T-helper 1 cell (primary cell): ENCODE measurements at regions not wholly inside any gene's neighbourhood (a gene's known extent, or its start where the extent isn't known, plus 50 kb on each side); places are given as distances from the start of the nearest gene placed in this dataset.
"Not testable (repeated sequence)": the region's sequence is repeated elsewhere in the genome, so short reads cannot be mapped to it uniquely, and the experiment has no call there.

Experiments used
- DNase-seq, 5 donors: peaks; one replicate each; pipeline ENCODE4 v3.0.0-alpha.2; 2012 to 2020

DNA sequence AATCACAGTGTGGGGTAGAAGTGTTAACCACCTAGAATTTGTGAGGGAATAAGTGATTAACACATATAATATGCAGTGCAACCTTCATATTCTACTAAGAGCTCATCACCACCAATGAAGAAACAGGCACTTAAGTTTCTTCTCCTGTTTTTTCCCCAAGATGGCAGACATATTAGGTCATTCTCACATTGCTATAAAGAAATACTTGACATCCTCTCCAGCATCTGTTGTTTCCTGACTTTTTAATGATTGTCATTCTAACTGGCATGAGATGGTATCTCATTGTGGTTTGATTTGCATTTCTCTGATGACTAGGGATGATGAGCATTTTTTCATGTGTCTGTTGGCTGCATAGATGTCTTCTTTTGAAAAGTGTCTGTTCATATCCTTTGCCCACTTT, 301.5 kb upstream of the CLEC14A start:
- DNase-seq, result not testable (repeated sequence)

DNA sequence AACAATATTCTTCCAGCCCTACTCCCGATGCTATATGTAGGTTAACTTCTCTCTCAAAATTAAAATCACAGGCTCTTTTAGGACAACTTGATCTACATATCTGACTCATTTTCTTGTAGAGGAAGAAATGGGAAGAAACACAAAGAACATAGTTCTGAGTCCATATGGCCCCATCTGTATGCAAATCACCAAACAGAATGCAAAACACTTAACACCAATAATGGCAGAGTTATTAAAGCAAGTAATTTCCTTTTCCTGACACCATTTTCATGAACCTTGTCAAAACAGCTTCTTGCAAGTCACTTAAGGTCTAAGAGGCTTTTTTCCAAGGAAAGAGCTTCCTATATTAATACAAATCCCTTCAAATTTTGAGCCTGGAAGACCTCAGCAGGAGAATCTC, 300.4 kb upstream of the CLEC14A start:
- DNase-seq, result no peak

DNA sequence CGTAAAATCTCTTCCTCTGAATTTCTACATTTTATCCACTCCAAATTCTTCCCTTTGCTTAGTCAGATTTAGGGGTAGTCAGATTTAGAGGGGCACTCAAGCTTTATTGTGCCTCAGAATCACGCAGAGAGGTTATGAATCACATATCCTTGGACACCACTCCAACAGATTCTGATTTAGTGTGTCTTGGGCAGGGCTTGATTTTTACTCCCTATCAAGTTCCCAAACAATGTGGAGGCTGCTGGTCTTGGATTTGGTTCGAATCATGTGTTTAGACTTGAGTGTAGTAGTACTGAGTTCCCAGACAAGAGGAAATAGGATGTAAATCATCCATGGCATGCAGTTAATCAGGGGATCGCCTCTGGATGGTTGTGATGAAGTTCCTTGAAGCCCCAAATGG, 298.1 kb upstream of the CLEC14A start:
- DNase-seq, result no peak

DNA sequence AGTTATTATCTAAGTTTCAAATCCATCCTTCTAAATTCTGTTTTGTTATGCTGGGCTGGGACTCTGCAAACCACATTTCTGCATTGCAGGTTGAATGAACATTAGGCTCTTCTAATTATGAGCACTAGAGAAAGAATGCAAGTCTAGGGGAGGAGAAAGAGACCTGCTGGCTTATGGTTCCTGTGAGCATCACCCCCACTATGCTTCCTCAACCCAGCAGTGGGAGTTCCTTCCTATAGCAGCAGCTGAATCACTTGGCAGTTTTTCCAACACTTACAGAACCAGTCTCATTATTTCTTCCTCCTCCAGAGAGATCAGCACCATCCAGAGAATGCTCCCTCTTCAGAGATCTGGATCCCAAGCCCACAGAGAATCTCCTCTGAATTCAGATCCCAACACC, 297.7 kb upstream of the CLEC14A start:
- no peak for DNase-seq

DNA sequence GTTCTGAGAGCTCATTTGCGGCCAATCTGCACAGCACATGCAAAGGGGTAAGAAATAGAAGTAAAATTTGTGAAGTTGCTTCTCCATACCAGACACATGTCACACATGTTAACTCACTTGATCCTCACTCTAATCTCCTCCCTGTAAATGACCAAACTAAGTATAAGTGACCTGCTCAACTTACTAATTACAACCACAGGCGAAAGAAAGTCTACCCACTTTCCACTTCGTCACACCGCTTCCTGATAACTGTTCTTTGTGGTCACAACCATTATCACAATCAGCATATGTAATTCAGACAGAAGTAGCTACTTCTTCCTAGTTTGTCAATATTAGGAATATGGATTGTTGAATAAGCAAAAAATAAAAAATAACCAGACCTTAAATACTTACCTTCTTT, 293.7 kb upstream of the CLEC14A start:
- DNase-seq, result no peak

DNA sequence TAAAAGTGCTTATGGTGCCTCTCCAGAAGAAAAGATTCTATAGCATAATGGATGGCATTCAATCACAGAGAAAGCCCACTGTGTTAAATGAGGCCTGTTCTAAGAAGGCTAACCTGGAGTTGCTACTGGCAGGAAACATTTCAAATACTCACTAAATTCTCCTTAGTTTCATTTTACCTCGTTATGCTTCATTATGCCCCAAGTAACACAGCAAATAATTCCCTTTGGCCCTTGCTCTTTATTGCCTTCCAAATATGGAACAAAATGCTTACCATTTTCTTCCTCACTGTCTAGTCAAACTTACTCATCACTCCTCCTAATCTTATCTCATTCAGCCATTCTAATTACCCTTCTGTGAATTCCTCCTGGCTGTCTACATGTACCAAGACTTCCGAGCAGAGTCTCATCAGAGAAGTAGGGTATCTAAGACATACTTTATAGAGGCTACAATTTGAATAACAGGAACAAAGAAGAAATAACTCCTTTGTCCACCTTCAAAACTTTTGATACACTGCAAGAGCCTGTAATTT, 292.1 kb upstream of the CLEC14A start:
- DNase-seq, result no peak

DNA sequence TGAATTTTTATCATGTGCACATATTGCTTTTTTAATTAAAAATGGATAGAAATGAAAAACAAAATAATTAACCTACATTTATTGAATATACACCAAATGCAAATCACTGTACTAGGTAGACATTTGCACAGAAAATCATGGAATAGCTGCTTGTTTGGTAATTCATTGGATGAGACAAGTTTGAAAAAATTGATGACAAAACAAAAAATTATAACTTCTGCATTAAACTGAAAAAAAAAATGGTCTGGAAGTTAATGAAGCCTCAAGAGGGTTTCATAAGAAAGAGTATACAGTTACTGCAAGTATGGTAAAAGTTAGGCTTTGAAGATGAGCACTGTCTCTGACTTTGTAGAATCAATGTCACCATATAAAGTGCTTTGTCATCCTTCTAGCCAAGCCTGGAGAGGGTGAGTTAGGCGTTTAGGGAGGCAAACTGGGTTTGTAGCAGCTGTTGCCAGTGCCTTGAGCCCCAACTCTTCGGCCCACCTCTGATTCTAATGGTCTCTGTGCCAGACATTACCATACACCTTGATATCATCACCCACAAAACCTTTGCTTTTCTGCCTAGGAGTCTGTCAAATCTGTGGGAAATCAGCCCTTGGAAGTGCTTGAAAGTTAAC, 291.1 kb upstream of the CLEC14A start:
- DNase-seq, result no peak

DNA sequence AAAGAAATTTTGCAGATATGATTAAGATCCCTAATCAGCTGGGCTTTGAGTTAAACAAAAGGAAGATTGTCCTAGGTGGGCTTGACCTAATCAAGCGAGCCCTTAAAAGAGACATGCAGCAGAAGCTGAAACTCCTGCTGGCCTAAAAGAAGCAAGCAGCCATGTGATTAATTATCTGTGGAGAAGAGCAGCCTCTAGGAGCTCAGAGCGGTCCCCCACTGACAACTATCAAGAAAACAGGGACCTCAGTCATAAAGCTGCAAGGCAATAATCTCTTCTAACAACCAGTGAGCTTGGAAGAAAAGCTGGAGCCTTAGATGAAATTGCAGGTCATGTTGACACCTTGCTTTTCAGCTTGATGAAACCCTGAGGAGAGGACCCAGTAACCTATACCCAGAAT, 288.9 kb upstream of the CLEC14A start:
- no peak for DNase-seq

DNA sequence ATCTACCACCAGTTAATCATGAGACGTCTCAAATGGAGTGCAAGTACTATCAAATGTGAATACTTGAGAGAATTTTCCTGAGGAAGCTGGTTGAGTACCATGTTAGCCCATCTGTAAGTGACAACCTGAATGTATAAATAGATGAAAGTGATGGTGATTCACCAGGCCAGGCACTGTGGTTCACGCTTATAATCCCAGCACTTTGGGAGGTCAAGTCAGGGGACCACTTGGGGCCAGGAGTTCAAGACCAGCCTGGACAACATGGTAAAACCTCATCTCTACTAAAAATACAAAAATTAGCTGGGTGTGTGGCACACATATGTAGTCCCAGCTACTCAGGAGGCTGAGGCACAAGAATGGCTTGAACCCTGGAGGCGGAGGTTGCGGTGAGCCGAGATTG, 288.0 kb upstream of the CLEC14A start:
- not testable (repeated sequence) for DNase-seq

DNA sequence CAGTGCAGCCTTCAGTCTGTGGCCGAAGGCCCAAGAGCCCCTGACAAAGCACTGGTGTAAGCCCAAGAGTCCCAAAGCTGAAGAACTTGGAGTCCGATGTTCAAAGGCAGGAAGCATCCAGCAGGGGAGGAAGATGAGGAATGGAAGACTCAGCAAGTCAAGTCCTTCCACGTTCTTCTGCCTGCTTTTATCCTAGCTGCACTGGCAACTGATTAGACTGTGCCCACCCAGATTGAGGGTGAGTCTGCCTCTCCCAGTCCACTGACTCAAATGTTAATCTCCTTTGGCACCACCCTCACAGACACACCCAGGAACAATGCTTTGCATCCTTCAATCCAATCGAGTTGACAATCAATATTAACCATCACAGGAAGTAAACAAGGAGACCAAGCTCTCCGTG, 282.2 kb upstream of the CLEC14A start:
- DNase-seq, result not testable (repeated sequence)

DNA sequence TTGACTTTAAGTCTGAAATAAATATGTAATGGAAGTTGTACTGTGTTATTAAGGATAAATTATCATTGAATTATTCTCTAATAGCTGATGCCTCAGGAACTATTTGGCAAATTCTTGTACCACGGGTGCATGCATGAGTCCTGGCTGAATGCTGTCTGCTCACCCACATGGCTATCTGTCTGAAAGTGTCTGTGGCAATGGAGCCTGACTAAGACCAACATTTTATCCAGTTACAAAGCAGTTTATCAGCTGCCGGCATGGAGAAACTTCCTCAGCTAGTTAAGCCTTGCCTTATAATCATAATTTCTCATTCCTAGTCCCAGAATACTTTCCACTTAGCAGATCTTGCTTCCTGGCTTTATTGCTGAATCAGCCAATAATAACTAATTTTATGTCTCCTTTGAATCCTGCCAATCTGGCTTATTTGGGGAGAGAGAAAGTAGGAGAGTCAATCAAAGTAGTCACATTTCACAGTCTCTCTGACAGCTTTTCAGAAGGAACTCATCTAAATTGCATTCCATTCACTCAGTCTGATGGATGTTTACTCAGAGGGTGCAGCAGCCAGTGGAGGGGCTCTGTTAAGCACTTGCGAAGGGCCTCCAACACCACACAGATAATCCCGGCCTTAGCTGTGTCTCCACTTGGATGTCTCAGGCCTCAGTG, 280.6 kb upstream of the CLEC14A start:
- no peak for DNase-seq

DNA sequence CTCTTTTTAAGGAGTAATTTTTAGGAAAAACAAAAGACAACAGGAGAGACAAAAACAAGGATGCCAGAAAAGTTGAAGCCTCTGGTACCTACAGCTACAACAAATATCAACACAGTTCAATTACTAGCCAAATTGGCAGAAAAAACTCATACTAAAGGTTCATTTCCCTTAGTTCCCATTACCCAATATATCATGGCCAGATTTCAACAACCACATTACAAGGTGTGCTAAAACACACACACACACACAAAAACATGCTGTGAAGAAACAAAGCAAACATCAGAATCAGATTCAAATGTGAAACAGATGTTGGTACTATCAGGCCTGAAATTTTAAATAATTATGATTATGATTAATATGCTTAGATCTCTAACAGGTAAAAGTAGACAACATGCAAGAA, 272.7 kb upstream of the CLEC14A start:
- no peak for DNase-seq

DNA sequence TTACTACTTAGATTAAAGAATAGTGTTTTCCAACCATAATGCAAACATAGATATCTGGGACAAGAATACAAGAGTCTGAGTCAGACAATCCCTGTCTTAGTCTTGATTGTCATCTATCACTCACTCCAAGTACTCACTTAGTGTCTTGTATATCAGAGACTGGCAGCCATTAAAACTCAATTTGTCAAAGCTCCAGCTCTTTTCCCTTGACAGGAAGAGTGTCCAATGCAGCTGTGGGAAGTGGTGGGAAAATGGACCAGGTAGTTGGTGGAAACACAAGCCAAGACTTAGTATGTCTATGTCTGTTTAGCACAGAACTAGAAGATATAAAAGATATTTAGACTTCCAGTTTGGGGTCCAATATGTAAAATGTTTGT, 271.6 kb upstream of the CLEC14A start:
- no peak for DNase-seq

DNA sequence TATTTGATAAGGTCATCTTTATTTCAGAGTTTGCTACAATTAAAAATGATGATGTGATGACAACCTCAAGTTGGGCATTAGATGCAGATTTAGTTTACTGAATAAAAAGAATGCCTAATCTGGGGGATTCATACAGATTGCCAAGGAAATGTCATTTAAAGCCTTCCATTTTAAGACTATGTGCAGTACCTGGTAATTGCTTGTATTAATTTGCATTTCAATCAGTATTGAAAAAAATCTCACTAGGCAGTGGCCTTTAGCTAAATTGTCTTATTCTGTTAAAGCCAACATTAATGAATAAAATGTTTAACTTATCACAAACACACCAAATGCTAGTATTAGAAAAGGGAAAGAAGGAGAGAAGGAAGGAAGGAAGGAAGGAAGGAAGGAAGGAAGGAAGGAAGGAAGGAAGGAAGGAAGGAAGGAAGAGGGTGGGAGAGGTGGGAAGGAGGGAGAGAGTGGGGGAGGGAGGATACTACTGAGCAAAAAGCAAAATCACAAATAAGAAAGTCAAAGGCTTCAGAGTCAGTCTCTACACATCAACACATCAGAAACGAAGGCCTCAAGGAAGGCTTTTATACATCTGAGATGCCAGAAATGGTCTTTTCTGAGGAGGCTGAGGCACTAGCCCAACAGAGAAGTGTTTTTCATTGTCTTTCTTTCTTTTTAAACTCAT, 271.1 kb upstream of the CLEC14A start:
- DNase-seq, result no peak

DNA sequence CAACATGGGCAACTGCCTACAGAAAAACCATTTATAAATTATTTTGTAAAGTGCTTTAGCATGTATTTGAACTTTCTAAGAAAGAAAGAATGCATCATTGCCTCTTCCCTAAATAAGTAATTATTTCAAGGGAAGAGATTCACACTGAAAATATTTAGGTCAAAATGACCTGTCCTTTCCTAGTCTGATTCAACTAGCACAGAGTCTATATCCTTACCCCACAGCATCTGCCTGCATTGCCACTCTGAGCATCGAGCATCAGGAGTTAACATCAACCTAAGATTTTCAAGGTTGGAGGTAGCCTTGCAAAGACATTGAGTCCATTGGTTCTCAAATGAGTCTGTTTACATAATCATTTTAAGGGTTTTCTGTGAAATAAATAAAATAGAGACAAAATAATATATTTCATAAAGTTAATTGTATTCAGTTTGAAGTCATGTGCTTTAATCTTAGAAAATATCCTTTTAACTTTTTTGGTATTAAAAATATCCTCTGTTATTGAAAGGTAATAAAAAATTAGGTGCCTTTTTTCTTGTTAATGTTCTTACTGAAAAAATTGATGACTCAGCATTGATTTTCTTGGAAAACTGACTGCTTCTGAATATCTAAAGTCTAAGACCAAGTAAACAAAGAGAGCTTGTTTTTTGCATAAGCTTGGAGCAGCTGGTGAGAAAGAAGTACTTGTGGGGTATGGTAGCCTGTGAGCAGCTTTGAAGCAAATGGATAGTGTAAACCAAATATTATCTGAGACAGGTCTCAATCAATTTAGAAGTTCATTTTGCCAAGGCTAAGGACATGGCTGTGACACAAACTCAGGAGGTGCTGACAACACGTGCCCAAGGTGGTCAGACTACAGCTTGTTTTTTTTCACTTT, 269.0 kb upstream of the CLEC14A start:
- no peak for DNase-seq

DNA sequence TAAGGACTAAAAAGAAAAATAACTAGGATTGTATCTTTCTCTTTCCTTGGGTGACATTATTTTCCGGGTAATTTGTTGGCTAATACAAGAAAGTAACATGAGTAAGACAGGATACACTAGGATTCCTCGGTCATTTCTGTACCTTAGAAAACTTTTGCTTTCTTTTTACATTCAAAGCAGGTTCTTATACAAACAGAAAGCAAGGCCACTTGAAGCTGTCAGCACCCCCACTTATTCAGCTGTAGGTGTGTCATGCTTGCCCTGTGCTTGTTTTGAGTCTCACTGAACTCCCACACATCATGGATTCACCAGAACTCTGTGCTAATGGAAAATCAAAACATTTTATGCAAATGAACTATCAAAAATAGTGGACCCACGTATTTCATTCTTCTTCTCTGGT, 266.8 kb upstream of the CLEC14A start:
- DNase-seq, result no peak

DNA sequence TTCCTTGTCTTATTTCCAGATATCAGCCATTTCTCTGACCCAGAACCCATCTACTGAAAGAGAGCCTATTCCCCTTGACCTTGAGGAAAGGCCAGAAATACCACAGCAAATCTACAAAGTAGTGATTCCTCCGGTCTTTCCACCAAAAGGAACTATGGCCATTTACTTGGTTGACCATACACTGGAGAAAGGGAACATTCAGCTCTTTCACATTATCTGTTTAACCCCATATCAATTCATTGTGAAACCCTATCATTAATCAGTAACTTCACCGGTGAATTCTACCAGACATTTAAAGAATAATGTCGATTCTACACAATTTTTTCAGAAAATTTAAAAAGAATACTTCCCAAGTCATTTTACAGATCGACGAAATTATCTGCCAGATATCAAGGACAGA, 265.7 kb upstream of the CLEC14A start:
- no peak for DNase-seq

DNA sequence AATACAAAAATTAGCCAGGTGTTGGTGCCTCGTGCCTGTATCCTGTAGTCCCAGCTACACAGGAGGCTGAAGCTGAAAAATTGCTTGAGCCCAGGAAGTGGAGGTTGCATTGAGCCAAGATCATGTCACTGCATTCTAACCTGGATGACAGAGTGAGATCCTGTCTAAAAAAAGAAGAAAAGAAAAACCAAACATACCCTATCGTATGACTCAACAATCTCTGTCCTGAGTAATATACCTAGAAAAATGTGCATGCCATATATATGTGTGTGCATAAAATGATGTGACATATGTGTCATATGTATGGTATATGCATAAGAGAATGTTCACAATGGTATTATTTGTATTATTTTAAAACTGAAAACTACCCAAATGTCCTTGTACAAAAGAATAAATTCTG, 261.5 kb upstream of the CLEC14A start:
- no peak for DNase-seq

DNA sequence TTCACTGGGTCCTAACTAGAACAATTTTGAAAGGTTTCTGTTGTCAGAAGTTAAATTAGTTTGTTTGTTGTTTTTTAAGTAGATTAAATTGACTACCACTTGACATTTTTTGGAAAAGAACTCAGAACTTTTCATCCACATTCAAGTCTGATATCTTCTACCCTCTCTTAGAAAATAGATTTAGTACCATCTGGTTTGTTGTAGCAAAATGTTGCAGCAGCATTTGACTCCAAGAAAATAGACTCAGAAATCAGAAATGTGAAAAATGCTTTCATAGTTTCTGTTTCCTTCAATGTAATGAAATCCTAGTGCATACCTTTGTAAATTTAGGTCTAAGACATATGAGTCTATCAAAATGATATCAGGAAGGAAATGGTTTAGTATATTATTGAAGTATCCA, 256.3 kb upstream of the CLEC14A start:
- DNase-seq, result no peak

DNA sequence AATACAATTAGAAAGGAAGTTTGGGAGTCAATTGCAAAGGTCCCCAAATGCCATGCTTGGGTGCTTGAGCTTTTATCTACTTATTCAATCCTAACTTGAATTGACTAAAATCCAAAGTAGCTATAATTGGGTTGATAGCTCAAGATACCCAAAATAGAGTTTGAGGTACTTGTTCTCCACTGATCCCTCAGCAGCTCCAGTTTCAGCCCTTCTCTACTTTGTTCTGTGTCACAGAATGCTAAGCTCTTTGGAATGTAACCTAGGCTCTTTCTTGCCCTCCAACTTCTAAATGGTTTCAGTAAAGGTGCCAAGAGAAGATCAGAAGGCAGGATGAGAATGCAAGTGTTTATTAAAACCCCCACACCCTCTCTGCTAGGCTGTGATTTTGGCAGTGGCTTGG, 251.4 kb upstream of the CLEC14A start:
- DNase-seq, result no peak

DNA sequence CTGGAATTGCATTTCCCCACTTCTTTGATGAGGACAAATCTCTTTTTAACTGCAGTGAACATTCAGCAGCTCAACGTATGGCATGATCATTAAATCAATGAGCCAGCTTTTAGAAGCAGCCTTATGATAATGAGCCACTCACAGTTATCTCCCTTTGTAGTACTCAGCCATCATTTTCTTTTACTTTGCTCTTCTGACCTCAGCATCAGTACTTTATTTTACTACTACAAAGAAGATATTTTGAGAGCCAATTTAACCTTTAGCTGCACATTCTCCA, 250.0 kb upstream of the CLEC14A start:
- DNase-seq, result no peak

DNA sequence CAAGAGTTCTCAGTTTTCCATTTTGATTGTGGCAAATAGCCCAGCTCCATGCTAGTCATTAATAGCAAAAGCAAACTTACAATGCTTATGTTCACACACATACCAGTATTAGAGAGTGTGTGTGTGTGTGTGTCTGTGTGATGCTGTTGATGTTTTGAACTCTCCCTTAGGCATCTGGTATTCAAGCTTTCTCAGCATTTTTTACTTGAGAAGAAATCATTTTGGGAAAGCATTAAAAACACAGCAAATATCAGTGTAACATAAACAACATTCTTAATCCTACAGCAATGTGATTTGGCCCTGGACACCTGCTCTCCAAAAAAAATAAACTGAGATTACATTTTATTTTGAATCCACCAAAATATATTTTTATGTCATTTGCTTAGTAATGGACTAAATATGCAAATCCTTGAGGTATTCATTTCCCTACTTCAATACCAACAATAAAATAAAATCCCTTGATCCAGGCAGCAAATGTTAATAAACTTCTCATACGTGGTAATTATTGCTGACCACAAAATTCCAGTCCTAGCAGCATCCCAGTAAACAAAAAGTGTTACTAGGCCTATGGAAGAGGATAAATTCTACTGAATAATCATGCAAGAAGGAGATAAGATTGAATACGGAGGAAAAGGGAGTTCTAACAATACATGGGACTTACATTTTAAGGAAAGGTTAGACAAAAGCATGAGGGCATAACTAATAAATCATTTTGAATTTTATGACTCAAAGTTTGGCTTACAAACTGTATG, 249.5 kb upstream of the CLEC14A start:
- DNase-seq, result no peak

DNA sequence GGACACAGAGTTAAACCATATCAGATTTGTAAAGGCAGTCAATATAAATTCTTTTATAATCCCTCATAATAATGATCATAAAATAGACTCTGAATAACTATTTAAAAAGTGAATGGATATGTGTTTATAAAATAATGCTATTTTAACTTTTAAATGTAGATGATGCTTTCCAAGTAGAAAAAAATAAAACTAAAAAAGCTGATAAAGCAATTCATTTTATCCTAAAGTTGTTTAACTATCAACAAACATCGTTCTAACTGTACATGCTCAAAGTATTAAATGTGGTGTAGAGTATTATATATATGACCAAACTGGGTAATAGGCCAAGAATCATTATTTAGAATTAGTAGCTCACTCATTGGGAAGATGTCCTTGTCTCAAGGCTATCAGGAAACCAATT, 248.3 kb upstream of the CLEC14A start:
- no peak for DNase-seq
